IMR-90 (cell line): ENCODE measurements at regions not wholly inside any gene's neighbourhood (a gene's known extent, or its start where the extent isn't known, plus 50 kb on each side); places are given as distances from the start of the nearest gene placed in this dataset.

Experiments used
- ATAC-seq: fragments of 200-7000 bp; cut with Tn5 transposase; 2 replicates; pipeline ENCODE4 v1.9.1; 2020; ENCODE audit warnings: low read depth, mild to moderate bottlenecking, moderate library complexity
- BruUV-seq: library from RNA; stranded (reverse); fragments of 400-500 nt; replicated peaks from 2 replicates; lab custom pipeline; 2021; lab: Mats Ljungman, UMichigan
- CTCF ChIA-PET: fragments of 300-600 bp; formaldehyde crosslinking; extraction: SDS; loops from one replicate; lab custom pipeline; 2021; ENCODE audit warnings: antibody characterized with exemption; lab: Yijun Ruan, JAX
- POLR2A ChIA-PET: fragments of 300-600 bp; sonication (Branson Sonifier 250); formaldehyde crosslinking; loops from one replicate; lab custom pipeline; 2022; ENCODE audit warnings: antibody characterized with exemption; ENCODE audit not compliant: unreplicated experiment; lab: Charles Lee
- DNase-seq: peaks from one replicate; pipeline ENCODE4 v3.0.0; 2013
- H2AFZ ChIP-seq: replicated peaks from 2 replicates; pipeline ENCODE3; 2013; ENCODE audit warnings: low read length, mild to moderate bottlenecking; ENCODE audit not compliant: poor library complexity
- H2AK5ac ChIP-seq: 2 replicates; pipeline ENCODE4 v1.6.1; 2013; ENCODE audit warnings: low read depth, low read length, inconsistent platforms
- H2AK9ac ChIP-seq: replicated peaks from 2 replicates; pipeline ENCODE3; 2013; ENCODE audit warnings: mild to moderate bottlenecking, low read depth, low read length, moderate library complexity; ENCODE audit not compliant: poor library complexity
- H2BK120ac ChIP-seq: 2 replicates; pipeline ENCODE4 v1.6.1; 2013; ENCODE audit warnings: low read depth, low read length, inconsistent platforms
- H2BK15ac ChIP-seq: 3 replicates; pipeline ENCODE4 v1.6.1; 2013; ENCODE audit warnings: low read depth, low read length, inconsistent platforms
- H2BK20ac ChIP-seq: 2 replicates; pipeline ENCODE4 v1.6.1; 2013; ENCODE audit warnings: low read depth, mild to moderate bottlenecking, inconsistent platforms, low read length, moderate library complexity
- H2BK5ac ChIP-seq: 2 replicates; pipeline ENCODE4 v1.6.1; 2013; ENCODE audit warnings: mild to moderate bottlenecking, low read depth, low read length, inconsistent platforms; ENCODE audit not compliant: poor library complexity, severe bottlenecking
- H3K14ac ChIP-seq: replicated peaks from 2 replicates; pipeline ENCODE4 v1.6.1; 2013; ENCODE audit warnings: low read depth, low read length, inconsistent platforms
- H3K18ac ChIP-seq: 2 replicates; pipeline ENCODE4 v1.6.1; 2013; ENCODE audit warnings: low read depth, low read length, control low read depth
- H3K23ac ChIP-seq: 2 replicates; pipeline ENCODE4 v1.6.1; 2013; ENCODE audit warnings: low read depth, low read length, inconsistent platforms
- H3K27ac ChIP-seq: 2 replicates; pipeline ENCODE4 v1.5.1; 2013; ENCODE audit warnings: mild to moderate bottlenecking, control low read depth, low read length; ENCODE audit not compliant: insufficient read depth
- H3K27me3 ChIP-seq: 2 replicates; pipeline ENCODE4 v1.6.1; 2013; ENCODE audit warnings: low read length; ENCODE audit not compliant: control insufficient read depth, insufficient read depth
- H3K36me3 ChIP-seq: 2 replicates; pipeline ENCODE4 v1.6.1; 2013; ENCODE audit warnings: low read length, mixed read lengths; ENCODE audit not compliant: control insufficient read depth, insufficient read depth
- H3K4ac ChIP-seq: 2 replicates; pipeline ENCODE4 v1.6.1; 2013; ENCODE audit warnings: low read depth, low read length, inconsistent platforms
- H3K4me1 ChIP-seq: 2 replicates; pipeline ENCODE4 v1.6.1; 2013; ENCODE audit warnings: low read length, mixed read lengths; ENCODE audit not compliant: control insufficient read depth, insufficient read depth
- H3K4me2 ChIP-seq: 2 replicates; pipeline ENCODE4 v1.6.1; 2013; ENCODE audit warnings: low read depth, mild to moderate bottlenecking, control low read depth, low read length, moderate library complexity
- H3K4me3 ChIP-seq: 2 replicates; pipeline ENCODE4 v1.5.1; 2013; ENCODE audit warnings: low read depth, mild to moderate bottlenecking, control low read depth, low read length, moderate library complexity; ENCODE audit not compliant: insufficient read depth
- H3K56ac ChIP-seq: 2 replicates; pipeline ENCODE4 v1.6.1; 2013; ENCODE audit warnings: low read length, inconsistent platforms; ENCODE audit not compliant: insufficient read depth; ENCODE audit errors: extremely low read depth
- H3K79me1 ChIP-seq, 2 experiments: 2 replicates each; pipeline ENCODE4 v1.6.1; 2013; ENCODE audit warnings: low read length in 2 of 2, inconsistent platforms in 1 of 2, low read depth in 1 of 2
- H3K9ac ChIP-seq: 2 replicates; pipeline ENCODE4 v1.6.1; 2013; ENCODE audit warnings: low read depth, low read length, control low read depth
- H3K9me1 ChIP-seq: 2 replicates; pipeline ENCODE4 v1.6.1; 2013; ENCODE audit warnings: low read length, inconsistent platforms; ENCODE audit not compliant: insufficient read depth
- H3K9me3 ChIP-seq: 2 replicates; pipeline ENCODE4 v1.6.1; 2013; ENCODE audit warnings: low read length; ENCODE audit not compliant: control insufficient read depth, insufficient read depth
- H4K20me1 ChIP-seq: 2 replicates; pipeline ENCODE4 v1.6.1; 2013; ENCODE audit warnings: low read length, inconsistent platforms; ENCODE audit not compliant: insufficient read depth
- H4K5ac ChIP-seq: 2 replicates; pipeline ENCODE4 v1.6.1; 2013; ENCODE audit warnings: mild to moderate bottlenecking, low read depth, low read length, control low read depth
- H4K8ac ChIP-seq, 2 experiments: 2 replicates each; pipeline ENCODE4 v1.6.1; 2013; ENCODE audit warnings: low read depth in 2 of 2, low read length in 2 of 2, control low read depth in 1 of 2, inconsistent platforms in 1 of 2
- H4K91ac ChIP-seq: 2 replicates; pipeline ENCODE4 v1.6.1; 2013; ENCODE audit warnings: low read depth, low read length, inconsistent platforms; ENCODE audit not compliant: insufficient read depth
- BHLHE40 ChIP-seq: fragments of 150-350 bp; IDR thresholded peaks from 2 replicates; pipeline ENCODE4 v1.6.1; 2016; ENCODE audit warnings: mild to moderate bottlenecking, low read depth, low read length
- CEBPB ChIP-seq: IDR thresholded peaks from 2 replicates; pipeline ENCODE4 v1.6.1; 2012; ENCODE audit warnings: low read depth, low read length, improper control_type of control experiment
- CHD1 ChIP-seq: IDR thresholded peaks from 2 replicates; pipeline ENCODE4 v1.6.1; 2012; ENCODE audit warnings: low read depth, low read length, improper control_type of control experiment
- FOS ChIP-seq: fragments of 150-350 bp; IDR thresholded peaks from 2 replicates; pipeline ENCODE4 v1.6.1; 2016; ENCODE audit warnings: low read depth, low read length
- MAFK ChIP-seq: IDR thresholded peaks from 2 replicates; pipeline ENCODE4 v1.6.1; 2012; ENCODE audit warnings: low read depth, low read length, improper control_type of control experiment
- MAZ ChIP-seq: IDR thresholded peaks from 2 replicates; pipeline ENCODE4 v1.6.1; 2012; ENCODE audit warnings: low read depth, mild to moderate bottlenecking, low read length, improper control_type of control experiment, moderate library complexity, borderline replicate concordance
- MXI1 ChIP-seq: IDR thresholded peaks from 2 replicates; pipeline ENCODE4 v1.6.1; 2012; ENCODE audit warnings: low read depth, mild to moderate bottlenecking, low read length, moderate library complexity, borderline replicate concordance
- NFE2L2 ChIP-seq: fragments of 150-350 bp; IDR thresholded peaks from 2 replicates; pipeline ENCODE4 v1.6.1; 2016; ENCODE audit warnings: low read depth, mild to moderate bottlenecking, low read length
- POLR2A ChIP-seq: IDR thresholded peaks from 2 replicates; pipeline ENCODE4 v1.6.1; 2012; ENCODE audit warnings: mild to moderate bottlenecking, low read depth, low read length
- RAD21 ChIP-seq: IDR thresholded peaks from 2 replicates; pipeline ENCODE4 v1.6.1; 2012; ENCODE audit warnings: low read length, improper control_type of control experiment
- RCOR1 ChIP-seq: IDR thresholded peaks from 2 replicates; pipeline ENCODE4 v1.6.1; 2012; ENCODE audit warnings: mild to moderate bottlenecking, low read length, improper control_type of control experiment; ENCODE audit not compliant: insufficient replicate concordance
- RFX5 ChIP-seq: IDR thresholded peaks from 2 replicates; pipeline ENCODE4 v1.8.0; 2012; ENCODE audit warnings: low read depth, mild to moderate bottlenecking, low read length, moderate library complexity
- SMC3 ChIP-seq: fragments of 150-350 bp; IDR thresholded peaks from 2 replicates; pipeline ENCODE4 v1.6.1; 2016; ENCODE audit warnings: low read depth, mild to moderate bottlenecking, antibody characterized with exemption, low read length, moderate library complexity
- WGBS, 2 experiments: methylation state at CpG; one replicate each; pipeline versions ENCODE4 v1.1.5 to v1.1.7; 2013; ENCODE audit warnings: missing lambda C conversion rate in 2 of 2; ENCODE audit not compliant: insufficient read length in 1 of 2; ENCODE audit errors: extremely low coverage in 2 of 2; 5-methylcytosine and 5-hydroxymethylcytosine counted together
- dilution Hi-C: fragments of 300-500 bp; cut with HindIII; formaldehyde crosslinking; loops from one replicate; pipeline ENCODE4 v1.14.3; 2018; ENCODE audit warnings: low sequenced_read_pairs; ENCODE audit not compliant: unreplicated experiment
- in situ Hi-C: fragments of 300-500 bp; cut with MboI; formaldehyde crosslinking; loops from 3 replicates; pipeline ENCODE4 v1.14.3; 2019; ENCODE audit warnings: low sequenced_read_pairs, inconsistent platforms, mixed read lengths
- intact Hi-C: fragments of 100-400 bp; cut with micrococcal nuclease; formaldehyde crosslinking; loops from 2 replicates; pipeline ENCODE4 v1.10.0; 2022
- TF ChIP-seq, protein P1 (sequence below): conservative IDR thresholded peaks from 2 replicates; pipeline ENCODE4 v1.5.1; 2012; ENCODE audit warnings: mild to moderate bottlenecking, low read depth, low read length, improper control_type of control experiment
- TF ChIP-seq, protein P2 (sequence below): fragments of 150-350 bp; IDR thresholded peaks from 2 replicates; pipeline ENCODE4 v1.6.1; 2017; ENCODE audit warnings: mild to moderate bottlenecking, antibody characterized with exemption, low read length, low read depth
- TF ChIP-seq, protein P3 (sequence below): fragments of 150-350 bp; IDR thresholded peaks from 2 replicates; pipeline ENCODE4 v1.6.1; 2016; ENCODE audit warnings: low read depth, mild to moderate bottlenecking, low read length, moderate library complexity, borderline replicate concordance

DNA sequence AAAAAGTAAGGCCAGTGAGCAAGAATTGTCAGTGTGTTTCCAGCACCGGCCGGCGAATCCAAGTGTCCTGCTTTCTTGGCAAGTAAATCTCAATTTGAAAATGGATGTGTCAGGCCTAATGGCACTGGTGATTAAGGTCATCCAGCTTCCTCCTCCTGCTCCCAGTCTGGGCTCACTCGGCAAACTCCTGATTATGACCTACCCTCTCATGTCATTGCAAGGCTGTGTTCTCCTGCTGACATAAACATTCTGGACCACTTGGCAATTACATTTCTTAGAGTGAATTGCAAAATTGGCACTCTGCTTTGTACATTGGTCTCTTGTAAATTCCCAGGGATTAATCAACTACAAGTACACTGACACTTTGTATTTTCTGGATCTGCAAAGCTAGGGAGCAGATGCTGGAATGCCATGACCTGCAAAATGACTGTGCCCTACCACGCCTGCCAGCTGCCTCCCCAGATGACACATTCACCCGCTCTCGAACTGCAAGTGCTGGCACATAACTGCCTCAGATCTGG is 473.8 kb downstream of the KIF20B start:
- Histone ChIP-seq H4K8ac (no peak overlapping the region), H3K18ac (no peak overlapping the region), H3K4me3 (no peak overlapping the region), H4K91ac (no peak overlapping the region), H3K4me2 (no peak overlapping the region), H2BK120ac (no peak overlapping the region), H3K79me1 (no peaks in the 10 kb centered on the region), H4K5ac (no peak overlapping the region), H2BK5ac (no peak overlapping the region), H3K27me3 (no peaks in the 10 kb centered on the region), H3K23ac (no peak overlapping the region), H3K9me1 (no peaks in the 10 kb centered on the region), H3K36me3 (no peaks in the 10 kb centered on the region), H2AK9ac (no peak overlapping the region), H2AK5ac (no peak overlapping the region), H3K27ac (no peak overlapping the region), H2BK20ac (no peak overlapping the region), H4K20me1 (no peaks in the 10 kb centered on the region), H2AFZ (no peak overlapping the region), H2BK15ac (no peak overlapping the region), H3K4me1 (no peaks in the 10 kb centered on the region), H3K9me3 (no peaks in the 10 kb centered on the region), H3K56ac (no peak overlapping the region), H3K9ac (no peak overlapping the region), H3K14ac (no peak overlapping the region), H3K4ac (no peak overlapping the region)
- TF ChIP-seq, protein P1, sequence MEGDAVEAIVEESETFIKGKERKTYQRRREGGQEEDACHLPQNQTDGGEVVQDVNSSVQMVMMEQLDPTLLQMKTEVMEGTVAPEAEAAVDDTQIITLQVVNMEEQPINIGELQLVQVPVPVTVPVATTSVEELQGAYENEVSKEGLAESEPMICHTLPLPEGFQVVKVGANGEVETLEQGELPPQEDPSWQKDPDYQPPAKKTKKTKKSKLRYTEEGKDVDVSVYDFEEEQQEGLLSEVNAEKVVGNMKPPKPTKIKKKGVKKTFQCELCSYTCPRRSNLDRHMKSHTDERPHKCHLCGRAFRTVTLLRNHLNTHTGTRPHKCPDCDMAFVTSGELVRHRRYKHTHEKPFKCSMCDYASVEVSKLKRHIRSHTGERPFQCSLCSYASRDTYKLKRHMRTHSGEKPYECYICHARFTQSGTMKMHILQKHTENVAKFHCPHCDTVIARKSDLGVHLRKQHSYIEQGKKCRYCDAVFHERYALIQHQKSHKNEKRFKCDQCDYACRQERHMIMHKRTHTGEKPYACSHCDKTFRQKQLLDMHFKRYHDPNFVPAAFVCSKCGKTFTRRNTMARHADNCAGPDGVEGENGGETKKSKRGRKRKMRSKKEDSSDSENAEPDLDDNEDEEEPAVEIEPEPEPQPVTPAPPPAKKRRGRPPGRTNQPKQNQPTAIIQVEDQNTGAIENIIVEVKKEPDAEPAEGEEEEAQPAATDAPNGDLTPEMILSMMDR, result no peak
- TF ChIP-seq MAFK (no peak), NFE2L2 (no peak), SMC3 (no peak), BHLHE40 (no peak), FOS (no peak), CHD1 (no peak), CEBPB (no peak), MXI1 (no peak), RCOR1 (no peak), MAZ (no peak), POLR2A (no peak), RFX5 (no peak), RAD21 (no peak)
- TF ChIP-seq, protein P2, sequence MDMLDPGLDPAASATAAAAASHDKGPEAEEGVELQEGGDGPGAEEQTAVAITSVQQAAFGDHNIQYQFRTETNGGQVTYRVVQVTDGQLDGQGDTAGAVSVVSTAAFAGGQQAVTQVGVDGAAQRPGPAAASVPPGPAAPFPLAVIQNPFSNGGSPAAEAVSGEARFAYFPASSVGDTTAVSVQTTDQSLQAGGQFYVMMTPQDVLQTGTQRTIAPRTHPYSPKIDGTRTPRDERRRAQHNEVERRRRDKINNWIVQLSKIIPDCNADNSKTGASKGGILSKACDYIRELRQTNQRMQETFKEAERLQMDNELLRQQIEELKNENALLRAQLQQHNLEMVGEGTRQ, result no peak
- TF ChIP-seq, protein P3, sequence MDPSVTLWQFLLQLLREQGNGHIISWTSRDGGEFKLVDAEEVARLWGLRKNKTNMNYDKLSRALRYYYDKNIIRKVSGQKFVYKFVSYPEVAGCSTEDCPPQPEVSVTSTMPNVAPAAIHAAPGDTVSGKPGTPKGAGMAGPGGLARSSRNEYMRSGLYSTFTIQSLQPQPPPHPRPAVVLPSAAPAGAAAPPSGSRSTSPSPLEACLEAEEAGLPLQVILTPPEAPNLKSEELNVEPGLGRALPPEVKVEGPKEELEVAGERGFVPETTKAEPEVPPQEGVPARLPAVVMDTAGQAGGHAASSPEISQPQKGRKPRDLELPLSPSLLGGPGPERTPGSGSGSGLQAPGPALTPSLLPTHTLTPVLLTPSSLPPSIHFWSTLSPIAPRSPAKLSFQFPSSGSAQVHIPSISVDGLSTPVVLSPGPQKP, result no peak
- no TSS peak for BruUV-seq
- ChIA-PET CTCF (no interaction called here), POLR2A (no interaction called here)
- dilution Hi-C loops, result no loop called here
- no CpG with 5 or more reads among the region's 7 CpGs for WGBS, 2 experiments
- intact Hi-C loops, result no loop called here
- ATAC-seq, result no peak
- DNase-seq, result no peak
- in situ Hi-C loops, result no loop called here
